K562 (cell line): ENCODE measurements at regions not wholly inside any gene's neighbourhood (a gene's known extent, or its start where the extent isn't known, plus 50 kb on each side); places are given as distances from the start of the nearest gene placed in this dataset.

ENCODE experiments used
- ATF3 ChIP-seq, 2 experiments: fragments of 450-650 bp in 1 of 2; sonication (generic) in 1 of 2; formaldehyde crosslinking in 1 of 2; IDR thresholded peaks in 1 of 2; conservative IDR thresholded peaks in 1 of 2; 2 replicates each; pipeline versions ENCODE4 v1.6.1 to v1.8.1; 2016 to 2023; ENCODE audit warnings: mild to moderate bottlenecking in 2 of 2, moderate library complexity in 2 of 2, inconsistent platforms in 1 of 2, missing genetic modification reagents in 1 of 2
- FOXP1 ChIP-seq: sonication (generic); formaldehyde crosslinking; IDR thresholded peaks from 2 replicates; pipeline ENCODE4 v1.8.0; 2022; ENCODE audit warnings: mild to moderate bottlenecking, missing genetic modification reagents
- JUN ChIP-seq, 2 experiments: sonication (generic) in 1 of 2; formaldehyde crosslinking in 1 of 2; IDR thresholded peaks; 2 replicates each; pipeline versions ENCODE4 v1.6.1 to v1.8.0; 2012 to 2022; ENCODE audit warnings: borderline replicate concordance in 2 of 2, mild to moderate bottlenecking in 2 of 2, improper control_type of control experiment in 1 of 2, low read depth in 1 of 2, low read length in 1 of 2, missing genetic modification reagents in 1 of 2
- MCM5 ChIP-seq: fragments of 450-650 bp; IDR thresholded peaks from 2 replicates; pipeline ENCODE4 v1.6.1; 2016; ENCODE audit warnings: low read depth
- NR2C2 ChIP-seq, 2 experiments: fragments of 200-800 bp in 1 of 2; sonication (Bioruptor generic) in 1 of 2; sonication (generic) in 1 of 2; formaldehyde crosslinking in 1 of 2; IDR thresholded peaks; 2 replicates each; pipeline versions ENCODE4 v1.6.1 to v1.8.0; 2016 to 2022; ENCODE audit warnings: mild to moderate bottlenecking in 1 of 2, missing compliant biosample characterization in 1 of 2, missing genetic modification characterization in 1 of 2, missing genetic modification reagents in 1 of 2
- POLR2AphosphoS5 ChIP-seq: IDR thresholded peaks from 2 replicates; pipeline ENCODE4 v1.6.1; 2011; ENCODE audit warnings: mild to moderate bottlenecking, low read depth, low read length, moderate library complexity; ENCODE audit not compliant: control insufficient read depth, insufficient read depth
- TF ChIP-seq, protein P1 (sequence below), 3 experiments: IDR thresholded peaks in 2 of 3; conservative IDR thresholded peaks in 1 of 3; 2 replicates each; pipeline ENCODE4 v1.5.1; 2011 to 2012; ENCODE audit warnings: low read length in 3 of 3, mild to moderate bottlenecking in 3 of 3, control low read depth in 2 of 3, improper control_type of control experiment in 1 of 3, inconsistent platforms in 1 of 3, low read depth in 1 of 3, mixed read lengths in 1 of 3, moderate library complexity in 1 of 3; ENCODE audit not compliant: insufficient read depth in 2 of 3

DNA sequence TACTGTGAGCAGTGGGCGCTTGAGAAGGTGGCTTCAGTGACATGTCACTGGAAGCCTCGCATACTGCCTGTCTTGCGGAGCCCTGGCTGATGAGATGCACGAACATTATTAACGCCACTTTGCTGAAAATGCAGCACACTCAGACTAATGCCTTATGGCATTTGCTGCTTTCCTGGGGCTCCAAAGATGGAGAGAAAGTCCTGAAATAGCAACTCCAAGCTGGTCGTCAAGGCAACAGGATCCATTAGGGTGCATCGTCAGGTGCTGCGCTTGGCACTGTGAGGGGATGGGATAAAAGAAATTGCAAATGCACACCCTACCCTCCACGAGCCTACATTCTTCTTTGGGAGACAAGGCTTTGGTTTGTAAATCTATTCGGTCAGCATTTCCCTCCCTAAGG is 592.5 kb downstream of the TYW1 start:
- TF ChIP-seq, protein P1, sequence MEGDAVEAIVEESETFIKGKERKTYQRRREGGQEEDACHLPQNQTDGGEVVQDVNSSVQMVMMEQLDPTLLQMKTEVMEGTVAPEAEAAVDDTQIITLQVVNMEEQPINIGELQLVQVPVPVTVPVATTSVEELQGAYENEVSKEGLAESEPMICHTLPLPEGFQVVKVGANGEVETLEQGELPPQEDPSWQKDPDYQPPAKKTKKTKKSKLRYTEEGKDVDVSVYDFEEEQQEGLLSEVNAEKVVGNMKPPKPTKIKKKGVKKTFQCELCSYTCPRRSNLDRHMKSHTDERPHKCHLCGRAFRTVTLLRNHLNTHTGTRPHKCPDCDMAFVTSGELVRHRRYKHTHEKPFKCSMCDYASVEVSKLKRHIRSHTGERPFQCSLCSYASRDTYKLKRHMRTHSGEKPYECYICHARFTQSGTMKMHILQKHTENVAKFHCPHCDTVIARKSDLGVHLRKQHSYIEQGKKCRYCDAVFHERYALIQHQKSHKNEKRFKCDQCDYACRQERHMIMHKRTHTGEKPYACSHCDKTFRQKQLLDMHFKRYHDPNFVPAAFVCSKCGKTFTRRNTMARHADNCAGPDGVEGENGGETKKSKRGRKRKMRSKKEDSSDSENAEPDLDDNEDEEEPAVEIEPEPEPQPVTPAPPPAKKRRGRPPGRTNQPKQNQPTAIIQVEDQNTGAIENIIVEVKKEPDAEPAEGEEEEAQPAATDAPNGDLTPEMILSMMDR (IDR thresholded peaks at IDR 0.05 in 2 of 3, conservative IDR thresholded peaks at IDR 0.05 in 1 of 3; ENCODE audit: insufficient read depth in 2 of 3, low read depth in 1 of 3, low read length in 3 of 3): no peak
- no peak for TF ChIP-seq JUN (IDR thresholded peaks at IDR 0.05; ENCODE audit: borderline replicate concordance, low read depth, low read length)
- TF ChIP-seq JUN (CRISPR knock-in tag; IDR thresholded peaks at IDR 0.05; ENCODE audit: borderline replicate concordance): no peak
- TF ChIP-seq FOXP1: no peak
- TF ChIP-seq POLR2AphosphoS5: no peak
- TF ChIP-seq MCM5: no peak
- TF ChIP-seq ATF3 (IDR thresholded peaks at IDR 0.05): no peak
- TF ChIP-seq ATF3 (CRISPR knock-in tag; conservative IDR thresholded peaks at IDR 0.05): no peak
- TF ChIP-seq NR2C2 (CRISPR knock-in tag; IDR thresholded peaks at IDR 0.05): no peak
- TF ChIP-seq NR2C2 (tag; IDR thresholded peaks at IDR 0.05): no peak
